Heart left ventricle (tissue), 13 donors: ENCODE measurements at regions not wholly inside any gene's neighbourhood (a gene's known extent, or its start where the extent isn't known, plus 50 kb on each side); places are given as distances from the start of the nearest gene placed in this dataset.

ENCODE experiments used
- CTCF ChIP-seq, 12 donors: fragments of 200-600 bp; sonication (generic) in 4 of 12; IDR thresholded peaks; one replicate each; pipeline versions ENCODE4 v1.5.0 to v1.8.0; 2018 to 2022; ENCODE audit warnings: antibody characterized with exemption in 12 of 12, mild to moderate bottlenecking in 5 of 12
- POLR2A ChIP-seq, 2 donors: fragments of 450-650 bp; IDR thresholded peaks; one replicate each; pipeline ENCODE4 v1.6.1; 2017; ENCODE audit warnings: antibody characterized with exemption in 2 of 2, mild to moderate bottlenecking in 2 of 2, moderate library complexity in 2 of 2
- donor health status: ischemic (EF 13 %, LVEDD 7.1; RV severe dilation, severe dysfunction).
- donor health status: DM: no; HTN: yes; CAD: no.
- donor health status: DM: no; HTN: no; CAD: no.
- donor health status: ischemic (EF 25% LVEDD 6.9; RV normal size, moderate dysfunction).
- donor health status: ischemic (EF 25% LVEDD 5.7; RV mildly dilated, moderate dysfunction).
- donor health status: ischemic (EF 35%, LVEDD 5.7; RV mildly dilated, moderate dysfunction).
- donor health status: nonischemic (EF 11% LVEDD 7.7; RV severe dilation, severe dysfunction).
- donor health status: DM: yes; HTN: yes; CAD: no.
- donor health status: PGD.
- donor health status: ischemic (EF 29% LVEDD 5.4; RV normal size, mild dysfunction).
- donor health status: nonischemic (EF 23%, LVEDD 6.1; RV moderate dilation, normal function).

DNA sequence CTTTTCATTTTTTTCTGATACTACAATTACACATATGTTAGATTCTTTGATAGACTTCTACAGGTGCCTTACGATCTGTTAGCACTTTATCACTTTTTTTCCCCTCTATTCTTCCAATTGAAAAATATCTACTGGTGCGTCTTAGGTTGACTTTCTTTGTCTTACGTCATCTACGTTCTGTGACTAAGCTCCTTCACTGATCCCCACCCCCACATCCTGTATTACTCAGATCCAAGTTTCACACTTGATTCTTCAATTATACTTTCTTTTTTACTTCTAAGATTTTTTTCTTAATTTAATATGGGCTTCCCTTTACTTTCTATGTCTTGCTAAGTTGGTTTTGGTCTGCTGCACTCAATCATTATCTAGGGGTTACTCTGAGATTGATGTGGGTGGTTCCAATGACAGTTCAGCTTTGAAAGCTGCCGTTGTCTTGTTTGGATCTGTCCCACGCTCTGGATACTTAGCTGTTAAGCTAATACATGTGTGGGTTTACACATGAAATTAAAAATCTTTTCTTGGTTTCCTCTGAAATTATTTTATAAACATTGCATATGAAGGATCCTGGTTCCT lies 1321.1 kb downstream of the RAPGEF2 start:
- TF ChIP-seq CTCF (IDR thresholded peaks at IDR 0.05) = no peak
- TF ChIP-seq POLR2A (IDR thresholded peaks at IDR 0.05) = no peak
